BLaER1 (cell line): ENCODE measurements at regions not wholly inside any gene's neighbourhood (a gene's known extent, or its start where the extent isn't known, plus 50 kb on each side); places are given as distances from the start of the nearest gene placed in this dataset.

Experiments
- H3K27ac ChIP-seq: shearing (Covaris generic); formaldehyde crosslinking; 2 replicates; pipeline ENCODE4 v1.8.1; 2022
- H3K27me3 ChIP-seq: shearing (Covaris generic); formaldehyde crosslinking; 2 replicates; pipeline ENCODE4 v1.8.1; 2022
- H3K36me3 ChIP-seq: shearing (Covaris generic); formaldehyde crosslinking; 2 replicates; pipeline ENCODE4 v1.8.1; 2022
- H3K4me1 ChIP-seq: shearing (Covaris generic); formaldehyde crosslinking; 2 replicates; pipeline ENCODE4 v1.8.1; 2022
- H3K4me2 ChIP-seq: shearing (Covaris generic); formaldehyde crosslinking; 2 replicates; pipeline ENCODE4 v1.8.1; 2022
- H3K4me3 ChIP-seq: shearing (Covaris generic); formaldehyde crosslinking; 2 replicates; pipeline ENCODE4 v1.8.1; 2022
- H3K9ac ChIP-seq: shearing (Covaris generic); formaldehyde crosslinking; 2 replicates; pipeline ENCODE4 v1.8.1; 2022
- H3K9me3 ChIP-seq: shearing (Covaris generic); formaldehyde crosslinking; 2 replicates; pipeline ENCODE4 v1.8.1; 2022
- H4K20me1 ChIP-seq: shearing (Covaris generic); formaldehyde crosslinking; 2 replicates; pipeline ENCODE4 v1.8.1; 2022
- Cebpa-rat ChIP-seq: shearing (Covaris generic); IDR thresholded peaks from 2 replicates; pipeline ENCODE4 v1.8.1; 2022

- H3K27me3 ChIP-seq: no peaks in the 10 kb centered on the region
- H3K4me3 ChIP-seq: peak overlapping the region; percentile 52
- peaks cover 64% of the 10 kb centered on the region for H3K4me1 ChIP-seq
- H3K27ac ChIP-seq: peak overlapping the region; percentile 76
- no peak for TF ChIP-seq Cebpa-rat
- H3K36me3 ChIP-seq: no peaks in the 10 kb centered on the region
- no peaks in the 10 kb centered on the region for H4K20me1 ChIP-seq
- peak overlapping the region; percentile 65 for H3K9ac ChIP-seq
- H3K4me2 ChIP-seq: peak overlapping the region; percentile 76
- H3K9me3 ChIP-seq: no peaks in the 10 kb centered on the region
Observed at GRCh38 chr14:106203438-106203837, 677.1 kb downstream of the TMEM121 start.

- Histone ChIP-seq H3K4me2 (peak overlapping the region; percentile 76), H3K36me3 (no peaks in the 10 kb centered on the region), H3K4me3 (peak overlapping the region; percentile 52), H3K27me3 (no peaks in the 10 kb centered on the region), H3K4me1 (peaks cover 64% of the 10 kb centered on the region), H3K9me3 (no peaks in the 10 kb centered on the region), H3K9ac (peak overlapping the region; percentile 65), H3K27ac (peak overlapping the region; percentile 76), H4K20me1 (no peaks in the 10 kb centered on the region)
- TF ChIP-seq Cebpa-rat: no peak
Observed at GRCh38 chr14:106204063-106204462, 677.7 kb downstream of the TMEM121 start.

- Histone ChIP-seq H3K27me3 (no peaks in the 10 kb centered on the region), H3K36me3 (no peaks in the 10 kb centered on the region), H3K27ac (no peak overlapping the region), H3K4me1 (peaks cover 57% of the 10 kb centered on the region), H4K20me1 (no peaks in the 10 kb centered on the region), H3K9me3 (no peaks in the 10 kb centered on the region), H3K4me2 (peak overlapping the region; percentile 39), H3K9ac (no peak overlapping the region), H3K4me3 (no peak overlapping the region)
- TF ChIP-seq Cebpa-rat: no peak
Observed at GRCh38 chr14:106207316-106207715, 680.9 kb downstream of the TMEM121 start.

GRCh38 chr14:106208794-106209193 lies 682.4 kb downstream of the TMEM121 start:
- Histone ChIP-seq H4K20me1 (no peaks in the 10 kb centered on the region), H3K4me1 (peaks cover 42% of the 10 kb centered on the region), H3K9me3 (no peaks in the 10 kb centered on the region), H3K4me3 (no peak overlapping the region), H3K4me2 (no peak overlapping the region), H3K27ac (no peak overlapping the region), H3K36me3 (no peaks in the 10 kb centered on the region), H3K27me3 (no peaks in the 10 kb centered on the region), H3K9ac (no peak overlapping the region)
- TF ChIP-seq Cebpa-rat: no peak

- Histone ChIP-seq H3K4me2 (no peak overlapping the region), H3K9me3 (no peaks in the 10 kb centered on the region), H3K27me3 (no peaks in the 10 kb centered on the region), H3K36me3 (no peaks in the 10 kb centered on the region), H4K20me1 (no peaks in the 10 kb centered on the region), H3K27ac (no peak overlapping the region), H3K9ac (no peak overlapping the region), H3K4me1 (peaks cover 37% of the 10 kb centered on the region), H3K4me3 (no peak overlapping the region)
- TF ChIP-seq Cebpa-rat: no peak
Observed at GRCh38 chr14:106209755-106210154, 683.4 kb downstream of the TMEM121 start.

GRCh38 chr14:106210650-106211049 lies 684.3 kb downstream of the TMEM121 start:
- no peak overlapping the region for H3K9ac ChIP-seq
- no peaks in the 10 kb centered on the region for H3K9me3 ChIP-seq
- H3K27me3 ChIP-seq: no peaks in the 10 kb centered on the region
- H3K4me1 ChIP-seq: peaks cover 34% of the 10 kb centered on the region
- no peaks in the 10 kb centered on the region for H4K20me1 ChIP-seq
- H3K36me3 ChIP-seq: no peaks in the 10 kb centered on the region
- no peak overlapping the region for H3K27ac ChIP-seq
- no peak overlapping the region for H3K4me3 ChIP-seq
- no peak overlapping the region for H3K4me2 ChIP-seq
- TF ChIP-seq Cebpa-rat: no peak

GRCh38 chr14:106211334-106211900 lies 685.0 kb downstream of the TMEM121 start:
- Histone ChIP-seq H3K4me2 (no peak overlapping the region), H3K4me1 (peaks cover 41% of the 10 kb centered on the region), H3K27me3 (no peaks in the 10 kb centered on the region), H3K36me3 (no peaks in the 10 kb centered on the region), H4K20me1 (no peaks in the 10 kb centered on the region), H3K9me3 (no peaks in the 10 kb centered on the region), H3K9ac (no peak overlapping the region), H3K27ac (no peak overlapping the region), H3K4me3 (no peak overlapping the region)
- no peak for TF ChIP-seq Cebpa-rat

- no peak for TF ChIP-seq Cebpa-rat
- H3K36me3 ChIP-seq: no peaks in the 10 kb centered on the region
- no peak overlapping the region for H3K9ac ChIP-seq
- peaks cover 56% of the 10 kb centered on the region for H3K4me1 ChIP-seq
- H4K20me1 ChIP-seq: no peaks in the 10 kb centered on the region
- H3K27ac ChIP-seq: no peak overlapping the region
- peak overlapping the region; percentile 34; the same call in 1 of the 2 replicates for H3K4me2 ChIP-seq
- no peak overlapping the region for H3K4me3 ChIP-seq
- H3K27me3 ChIP-seq: no peaks in the 10 kb centered on the region
- H3K9me3 ChIP-seq: no peaks in the 10 kb centered on the region
Observed at GRCh38 chr14:106215229-106215628, 688.8 kb downstream of the TMEM121 start.

- Histone ChIP-seq H3K27me3 (no peaks in the 10 kb centered on the region), H3K4me1 (peaks cover 47% of the 10 kb centered on the region), H3K9me3 (no peaks in the 10 kb centered on the region), H4K20me1 (no peaks in the 10 kb centered on the region), H3K9ac (no peak overlapping the region; the same call in 1 of the 2 replicates), H3K27ac (peak overlapping the region; percentile 46), H3K36me3 (no peaks in the 10 kb centered on the region), H3K4me2 (peak overlapping the region; percentile 34), H3K4me3 (no peak overlapping the region)
- TF ChIP-seq Cebpa-rat: no peak
Observed at GRCh38 chr14:106216679-106217078, 690.3 kb downstream of the TMEM121 start.

- Histone ChIP-seq H3K4me3 (no peak overlapping the region), H3K4me2 (peak overlapping the region; percentile 62), H3K9ac (no peak overlapping the region), H3K4me1 (peaks cover 47% of the 10 kb centered on the region), H3K27me3 (no peaks in the 10 kb centered on the region), H3K27ac (peak overlapping the region; percentile 46), H3K36me3 (no peaks in the 10 kb centered on the region), H4K20me1 (no peaks in the 10 kb centered on the region), H3K9me3 (no peaks in the 10 kb centered on the region)
- TF ChIP-seq Cebpa-rat: no peak
Observed at GRCh38 chr14:106218174-106218573, 691.8 kb downstream of the TMEM121 start.

GRCh38 chr14:106222311-106222710 lies 695.9 kb downstream of the TMEM121 start:
- no peaks in the 10 kb centered on the region for H3K9me3 ChIP-seq

More at GRCh38 chr14:106222311-106222710, 695.9 kb downstream of the TMEM121 start:
- no peaks in the 10 kb centered on the region for H3K36me3 ChIP-seq
- H3K4me3 ChIP-seq: no peak overlapping the region
- H4K20me1 ChIP-seq: no peaks in the 10 kb centered on the region
- no peak overlapping the region for H3K4me2 ChIP-seq
- H3K9ac ChIP-seq: no peak overlapping the region
- no peak for TF ChIP-seq Cebpa-rat
- peaks cover 41% of the 10 kb centered on the region for H3K4me1 ChIP-seq
- no peak overlapping the region for H3K27ac ChIP-seq
- no peaks in the 10 kb centered on the region for H3K27me3 ChIP-seq
